GM18868 (cell line): ENCODE measurements at regions not wholly inside any gene's neighbourhood (a gene's known extent, or its start where the extent isn't known, plus 50 kb on each side); places are given as distances from the start of the nearest gene placed in this dataset.
A peak's percentile ranks its signal among the peaks of the same experiment; 100 is the strongest.

Experiments used
- ATAC-seq: cut with Tn5 transposase; IDR thresholded peaks from one replicate; pipeline ENCODE4 v1.9.1; 2021; ENCODE audit warnings: mild to moderate bottlenecking, moderate library complexity; ENCODE audit not compliant: unreplicated experiment

GRCh38 chr12:127327986-127328385 lies 939.0 kb upstream of the TMEM132C start:
- no peak for ATAC-seq

- ATAC-seq: no peak
Measured at GRCh38 chr12:127328867-127329266, 938.1 kb upstream of the TMEM132C start.

- no peak for ATAC-seq
Measured at GRCh38 chr12:127334365-127334764, 932.6 kb upstream of the TMEM132C start.

DNA sequence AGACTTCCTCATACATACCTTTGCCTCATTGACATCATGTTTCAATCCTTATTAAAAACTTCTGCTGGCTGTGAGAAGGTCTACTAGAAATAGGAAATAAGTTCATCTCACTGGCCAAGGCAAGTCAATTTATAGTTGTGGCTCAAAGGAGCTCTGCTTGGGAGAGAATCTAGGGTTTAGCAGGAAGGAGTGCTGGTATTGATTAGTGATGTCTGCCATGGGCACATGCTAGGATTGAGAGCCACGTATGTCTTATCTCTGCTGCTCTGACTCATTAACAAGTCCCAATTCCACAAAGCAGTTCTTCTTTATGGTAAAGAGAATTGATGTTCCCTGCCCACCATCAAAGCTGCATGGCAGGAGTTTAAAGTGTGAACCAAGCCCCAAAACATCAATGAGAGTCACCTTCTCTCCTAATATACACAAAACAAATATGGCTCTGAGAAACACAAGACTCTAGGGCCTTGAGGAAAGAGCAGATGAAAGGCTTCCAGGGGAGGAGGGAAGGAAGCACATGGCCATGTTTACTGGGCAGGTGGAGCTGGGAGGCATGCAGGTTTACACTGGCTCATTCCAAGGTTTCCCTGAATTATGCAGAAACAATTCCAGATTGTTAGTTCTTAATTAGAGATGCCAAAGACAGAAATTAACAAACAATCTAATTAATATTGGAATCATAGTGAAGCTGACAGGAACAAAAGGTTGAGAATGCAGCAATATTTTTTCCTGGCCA lies 931.9 kb upstream of the TMEM132C start:
- no peak for ATAC-seq

GRCh38 chr12:127336416-127336815 lies 930.6 kb upstream of the TMEM132C start:
- no peak for ATAC-seq

DNA sequence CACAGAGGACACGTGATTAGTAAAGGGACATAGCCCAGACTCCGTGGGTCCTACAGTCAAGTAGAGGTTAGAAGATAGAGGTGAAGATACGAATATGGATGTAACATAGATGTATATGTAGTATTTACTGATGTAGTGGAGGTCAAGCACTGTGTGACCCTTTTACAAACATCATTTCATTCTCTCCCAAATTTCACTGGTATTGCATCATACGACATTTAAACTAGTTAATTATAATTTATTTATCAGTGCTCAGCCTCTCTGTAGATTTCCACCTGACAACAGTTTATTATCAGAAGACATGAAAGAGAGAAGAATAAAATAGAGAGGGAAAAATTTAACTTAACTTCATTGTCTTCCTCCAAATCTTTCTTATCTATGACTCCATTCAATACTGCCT lies 927.9 kb upstream of the TMEM132C start:
- ATAC-seq: no peak

GRCh38 chr12:127340381-127340780 lies 926.6 kb upstream of the TMEM132C start:
- no peak for ATAC-seq

DNA sequence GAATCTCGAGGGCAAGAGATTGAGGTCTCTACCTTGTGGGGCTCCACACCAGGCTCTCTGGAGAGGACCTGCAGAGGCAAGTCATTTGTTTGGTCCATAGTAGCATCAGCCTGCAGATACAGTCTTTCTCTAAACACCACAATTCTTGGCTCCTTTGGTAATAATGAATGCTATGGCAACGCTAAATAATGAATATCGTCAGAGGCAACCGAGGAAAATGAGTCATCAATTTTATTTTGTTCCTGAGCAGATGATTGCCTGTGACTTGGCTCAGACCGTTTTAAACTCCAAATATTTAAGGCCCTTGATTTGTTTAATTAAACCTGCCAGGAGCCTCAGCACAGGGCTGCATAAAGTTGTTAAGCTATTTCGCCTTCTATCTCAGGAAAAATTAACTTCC lies 924.1 kb upstream of the TMEM132C start:
- ATAC-seq: no peak

GRCh38 chr12:127343940-127344339 lies 923.0 kb upstream of the TMEM132C start:
- no peak for ATAC-seq

DNA sequence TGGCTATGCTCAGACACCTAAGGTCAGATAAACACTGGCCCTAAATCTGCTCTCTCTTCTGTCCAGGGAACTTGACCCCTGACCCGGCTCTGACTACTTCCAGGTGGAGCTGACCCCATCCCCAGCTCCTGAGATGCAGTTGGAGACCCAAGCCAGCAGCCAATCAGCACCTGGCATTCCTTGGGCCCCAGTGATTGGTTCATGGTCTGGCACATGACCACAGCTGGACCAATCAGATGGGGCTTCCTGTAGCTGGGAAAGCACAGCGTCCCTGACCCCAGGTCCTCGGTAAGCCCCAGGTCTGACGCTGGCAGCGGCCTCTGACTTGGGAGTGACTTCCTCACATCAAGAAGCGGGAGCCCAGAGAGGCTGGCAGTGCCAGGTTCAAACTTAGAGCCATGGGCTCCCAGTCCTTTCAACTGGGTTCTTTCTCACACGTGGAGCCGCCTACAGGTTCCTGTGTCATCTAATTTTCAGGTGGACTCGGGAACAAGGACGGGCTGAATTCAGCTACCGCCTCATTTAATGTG lies 915.4 kb upstream of the TMEM132C start:
- no peak for ATAC-seq

- no peak for ATAC-seq
Measured at GRCh38 chr12:127355061-127355841, 911.7 kb upstream of the TMEM132C start.

DNA sequence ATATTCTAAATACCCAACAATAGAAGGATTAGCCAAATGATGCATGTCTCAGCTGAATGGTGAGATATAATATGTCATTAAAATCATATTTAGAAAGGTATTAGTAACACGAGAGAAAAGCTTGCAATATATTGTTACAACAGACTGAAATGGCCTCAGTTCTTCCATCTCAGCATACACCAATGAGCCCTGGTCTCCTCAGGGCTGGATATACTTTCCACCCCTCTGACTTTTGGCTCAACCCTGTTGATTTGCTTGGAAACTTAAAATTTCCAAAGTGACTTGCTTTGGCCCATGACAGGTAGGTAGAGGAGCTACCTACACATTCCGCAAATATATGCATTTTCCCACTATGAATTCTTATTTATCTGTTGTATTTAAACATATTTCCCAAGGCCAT lies 908.1 kb upstream of the TMEM132C start:
- ATAC-seq: no peak

DNA sequence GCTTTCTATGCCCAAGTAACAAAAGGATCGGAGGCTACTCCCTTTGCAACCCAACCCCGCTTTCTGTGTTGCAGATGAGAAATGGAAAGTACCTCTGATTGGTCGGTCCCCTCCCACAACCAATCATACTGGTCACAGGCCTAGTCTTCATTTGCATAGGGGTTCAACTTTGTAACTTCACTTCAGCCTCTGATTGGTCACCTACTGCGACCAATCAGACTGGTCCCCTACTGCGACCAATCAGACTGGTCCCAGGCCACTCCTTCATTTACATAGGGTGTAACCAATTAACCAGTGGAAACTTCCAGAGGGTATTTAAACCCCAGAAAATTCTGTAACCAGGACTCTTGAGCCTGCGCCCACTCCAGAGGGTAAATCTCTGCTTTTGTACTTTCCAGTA lies 906.4 kb upstream of the TMEM132C start:
- ATAC-seq: no peak

GRCh38 chr12:127362121-127362520 lies 904.8 kb upstream of the TMEM132C start:
- ATAC-seq: no peak

GRCh38 chr12:127363392-127363791 lies 903.6 kb upstream of the TMEM132C start:
- no peak for ATAC-seq

DNA sequence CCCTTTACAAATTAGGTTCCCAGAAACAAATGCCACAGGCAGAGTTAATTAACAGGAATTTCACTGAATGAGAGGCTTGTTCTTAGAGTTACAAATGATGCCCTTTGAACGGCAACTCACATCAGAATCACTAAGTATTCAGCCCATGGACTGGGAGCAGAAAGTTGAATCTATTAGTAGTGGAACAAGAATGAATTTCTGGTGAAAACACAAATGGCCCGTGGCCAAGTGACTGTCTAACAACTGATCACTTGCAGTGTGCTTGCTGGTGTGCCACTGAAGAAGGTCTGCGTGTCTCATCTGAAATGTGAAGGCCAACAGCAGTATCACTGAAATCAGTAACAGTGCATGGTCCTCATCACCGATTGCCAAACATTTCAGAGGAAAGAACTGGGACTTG lies 893.4 kb upstream of the TMEM132C start:
- ATAC-seq: no peak

- no peak for ATAC-seq
Measured at GRCh38 chr12:127374447-127374846, 892.5 kb upstream of the TMEM132C start.

GRCh38 chr12:127381043-127381668 lies 885.8 kb upstream of the TMEM132C start:
- ATAC-seq: peak; percentile 95

- ATAC-seq: no peak
Measured at GRCh38 chr12:127381681-127382080, 885.3 kb upstream of the TMEM132C start.

- ATAC-seq: no peak
Measured at GRCh38 chr12:127383281-127383680, 883.7 kb upstream of the TMEM132C start.

DNA sequence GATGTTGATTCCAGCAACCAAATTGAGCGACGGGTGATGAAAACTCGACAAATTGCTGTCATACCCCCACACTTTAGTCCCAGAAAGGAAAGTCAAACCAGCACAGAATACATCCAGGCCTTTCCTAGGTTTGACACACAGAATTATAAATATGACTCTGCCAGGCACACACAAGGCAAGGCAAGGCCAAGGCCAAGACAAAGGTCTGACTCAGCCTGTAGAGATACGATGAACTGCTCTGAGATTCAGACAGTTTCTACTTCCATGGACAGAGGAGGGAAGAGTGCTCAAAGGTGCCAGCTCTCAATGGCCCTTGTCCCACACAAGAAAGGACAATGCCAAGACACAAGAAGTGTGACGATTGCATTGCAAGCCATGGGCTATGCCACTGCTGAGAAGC lies 880.2 kb upstream of the TMEM132C start:
- ATAC-seq: no peak

GRCh38 chr12:127388985-127389384 lies 878.0 kb upstream of the TMEM132C start:
- no peak for ATAC-seq
